SU-DHL-6 (cell line): ENCODE measurements at regions not wholly inside any gene's neighbourhood (a gene's known extent, or its start where the extent isn't known, plus 50 kb on each side); places are given as distances from the start of the nearest gene placed in this dataset.

ENCODE experiments used
- H2AFZ ChIP-seq: fragments of 200-600 bp; sonication (generic); 2 replicates; pipeline ENCODE4 v1.6.1; 2014; ENCODE audit warnings: low read depth, mild to moderate bottlenecking, moderate library complexity, mixed read lengths, antibody characterized with exemption, low read length; ENCODE audit not compliant: severe bottlenecking
- H3F3A ChIP-seq: fragments of 200-600 bp; shearing (Covaris generic); 2 replicates; pipeline ENCODE4 v1.6.0; 2016; ENCODE audit warnings: antibody characterized with exemption, mild to moderate bottlenecking; ENCODE audit not compliant: insufficient read depth
- H3K27ac ChIP-seq: fragments of 200-600 bp; sonication (generic); 2 replicates; pipeline ENCODE4 v1.5.1; 2016; ENCODE audit warnings: low read depth, mild to moderate bottlenecking, low read length, moderate library complexity, mixed read lengths
- H3K27me3 ChIP-seq: fragments of 200-600 bp; sonication (generic), shearing (Covaris generic); 2 replicates; pipeline ENCODE4 v1.6.0; 2014; ENCODE audit warnings: mild to moderate bottlenecking, low read length
- H3K36me3 ChIP-seq: fragments of 200-600 bp; sonication (generic); 2 replicates; pipeline ENCODE4 v1.6.1; 2014; ENCODE audit warnings: mild to moderate bottlenecking, low read length, mixed read lengths
- H3K4me2 ChIP-seq: fragments of 300-600, 200-600 bp; shearing (Covaris generic), sonication (generic); 2 replicates; pipeline ENCODE4 v1.6.0; 2014; ENCODE audit warnings: low read length, low read depth, mild to moderate bottlenecking; ENCODE audit not compliant: poor library complexity, severe bottlenecking
- H3K4me3 ChIP-seq: fragments of 200-600 bp; sonication (generic); 2 replicates; pipeline ENCODE4 v1.5.1; 2014; ENCODE audit warnings: antibody characterized with exemption, low read length, mild to moderate bottlenecking, mixed read lengths; ENCODE audit not compliant: insufficient read depth, poor library complexity, severe bottlenecking
- H3K79me2 ChIP-seq: fragments of 200-600 bp; sonication (generic); 2 replicates; pipeline ENCODE4 v1.6.1; 2014; ENCODE audit warnings: mild to moderate bottlenecking, low read length, moderate library complexity; ENCODE audit not compliant: insufficient read depth
- H3K9ac ChIP-seq: fragments of 200-600 bp; sonication (generic); 2 replicates; pipeline ENCODE4 v1.7.0; 2014; ENCODE audit warnings: mild to moderate bottlenecking, low read length
- H3K9me2 ChIP-seq: fragments of 200-600 bp; sonication (generic); replicated peaks from 2 replicates; pipeline ENCODE4 v1.6.1; 2014; ENCODE audit warnings: low read length; ENCODE audit not compliant: insufficient read depth
- H3K9me3 ChIP-seq: fragments of 200-600 bp; sonication (generic); 2 replicates; pipeline ENCODE4 v1.6.1; 2014; ENCODE audit warnings: low read length, mixed read lengths; ENCODE audit not compliant: insufficient read depth
- H4K20me1 ChIP-seq: fragments of 200-600 bp; sonication (generic); 2 replicates; pipeline ENCODE4 v1.6.1; 2014; ENCODE audit warnings: low read depth, mild to moderate bottlenecking, antibody characterized with exemption, low read length, moderate library complexity, mixed read lengths
- EZH2phosphoT487 ChIP-seq: fragments of 200-600 bp; sonication (generic), shearing (Covaris generic); conservative IDR thresholded peaks from 2 replicates; pipeline ENCODE4 v1.6.1; 2018; ENCODE audit warnings: mild to moderate bottlenecking, antibody characterized with exemption, low read length, moderate library complexity, mixed read lengths
- TF ChIP-seq, protein P1 (sequence below): fragments of 200-600 bp; sonication (generic); IDR thresholded peaks from one replicate; pipeline ENCODE4 v1.5.1; 2017; ENCODE audit warnings: antibody characterized with exemption, mild to moderate bottlenecking, low read length, moderate library complexity; ENCODE audit not compliant: insufficient read depth, poor library complexity, severe bottlenecking

DNA sequence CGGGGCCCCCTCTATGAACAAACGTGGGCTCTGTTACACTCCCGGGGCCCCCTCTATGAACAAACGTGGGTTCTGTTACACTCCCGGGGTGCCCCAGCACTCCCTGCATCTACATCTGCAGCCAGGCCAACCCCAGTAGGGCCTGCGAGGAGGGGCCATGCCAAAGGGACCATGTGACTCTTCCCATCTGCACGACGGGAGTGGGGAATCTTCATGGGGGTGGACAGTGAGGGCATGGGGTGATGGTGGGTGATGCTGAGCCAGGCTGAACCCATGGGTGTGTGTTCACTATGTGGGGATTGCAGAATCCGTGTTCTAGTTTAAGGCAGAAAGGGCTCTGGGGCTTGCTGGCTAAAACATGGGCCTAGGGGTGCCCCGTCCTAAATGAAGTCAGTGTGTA lies 69.9 kb upstream of the ARHGEF7 start:
- Histone ChIP-seq H3K9ac (no peak overlapping the region), H3K4me3 (no peak overlapping the region), H3K27me3 (no peaks in the 10 kb centered on the region), H2AFZ (no peak overlapping the region), H3K79me2 (no peaks in the 10 kb centered on the region), H3K36me3 (no peaks in the 10 kb centered on the region), H3K9me3 (no peaks in the 10 kb centered on the region), H3K4me2 (no peak overlapping the region), H3F3A (no peaks in the 10 kb centered on the region), H3K27ac (no peak overlapping the region), H3K9me2 (no peaks in the 10 kb centered on the region), H4K20me1 (no peaks in the 10 kb centered on the region)
- no peak for TF ChIP-seq EZH2phosphoT487
- TF ChIP-seq, protein P1, sequence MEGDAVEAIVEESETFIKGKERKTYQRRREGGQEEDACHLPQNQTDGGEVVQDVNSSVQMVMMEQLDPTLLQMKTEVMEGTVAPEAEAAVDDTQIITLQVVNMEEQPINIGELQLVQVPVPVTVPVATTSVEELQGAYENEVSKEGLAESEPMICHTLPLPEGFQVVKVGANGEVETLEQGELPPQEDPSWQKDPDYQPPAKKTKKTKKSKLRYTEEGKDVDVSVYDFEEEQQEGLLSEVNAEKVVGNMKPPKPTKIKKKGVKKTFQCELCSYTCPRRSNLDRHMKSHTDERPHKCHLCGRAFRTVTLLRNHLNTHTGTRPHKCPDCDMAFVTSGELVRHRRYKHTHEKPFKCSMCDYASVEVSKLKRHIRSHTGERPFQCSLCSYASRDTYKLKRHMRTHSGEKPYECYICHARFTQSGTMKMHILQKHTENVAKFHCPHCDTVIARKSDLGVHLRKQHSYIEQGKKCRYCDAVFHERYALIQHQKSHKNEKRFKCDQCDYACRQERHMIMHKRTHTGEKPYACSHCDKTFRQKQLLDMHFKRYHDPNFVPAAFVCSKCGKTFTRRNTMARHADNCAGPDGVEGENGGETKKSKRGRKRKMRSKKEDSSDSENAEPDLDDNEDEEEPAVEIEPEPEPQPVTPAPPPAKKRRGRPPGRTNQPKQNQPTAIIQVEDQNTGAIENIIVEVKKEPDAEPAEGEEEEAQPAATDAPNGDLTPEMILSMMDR, result no peak

DNA sequence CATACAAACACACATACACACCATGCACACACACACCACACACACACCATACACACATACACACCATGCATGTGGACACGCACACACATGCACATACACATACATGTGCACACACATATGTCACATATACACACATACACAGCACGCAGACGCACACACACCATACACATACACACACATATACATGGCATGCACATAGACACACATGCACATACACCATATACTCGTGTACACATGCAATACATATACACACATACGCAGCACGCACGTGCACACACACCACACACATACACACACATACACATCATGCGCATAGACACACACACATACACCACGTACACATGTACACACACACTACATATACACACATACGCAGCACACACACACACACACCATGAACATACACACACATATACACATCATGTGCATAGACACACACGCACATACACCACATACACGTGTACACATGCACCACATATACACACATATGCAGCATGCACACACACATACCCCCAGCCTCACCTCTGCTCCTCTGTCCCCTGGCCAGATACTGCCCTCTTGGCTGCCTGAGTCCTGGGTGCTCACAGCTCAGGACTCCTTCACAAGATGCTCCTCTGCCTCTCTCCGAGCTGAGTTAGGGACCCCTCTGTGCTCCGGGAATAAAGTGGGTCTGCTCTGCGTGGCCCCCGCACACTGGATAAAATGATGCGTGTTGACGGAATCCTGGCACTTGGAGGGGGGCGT lies 70.9 kb upstream of the ARHGEF7 start:
- no peaks in the 10 kb centered on the region for H3F3A ChIP-seq
- no peaks in the 10 kb centered on the region for H4K20me1 ChIP-seq
- no peaks in the 10 kb centered on the region for H3K36me3 ChIP-seq
- H3K4me2 ChIP-seq, result no peak overlapping the region
- H3K4me3 ChIP-seq, result no peak overlapping the region
- TF ChIP-seq EZH2phosphoT487, result no peak
- H3K9me3 ChIP-seq, result no peaks in the 10 kb centered on the region
- H2AFZ ChIP-seq, result no peak overlapping the region
- H3K27me3 ChIP-seq, result no peaks in the 10 kb centered on the region
- H3K27ac ChIP-seq, result no peak overlapping the region
- no peak overlapping the region for H3K9ac ChIP-seq
- no peaks in the 10 kb centered on the region for H3K79me2 ChIP-seq
- no peaks in the 10 kb centered on the region for H3K9me2 ChIP-seq

DNA sequence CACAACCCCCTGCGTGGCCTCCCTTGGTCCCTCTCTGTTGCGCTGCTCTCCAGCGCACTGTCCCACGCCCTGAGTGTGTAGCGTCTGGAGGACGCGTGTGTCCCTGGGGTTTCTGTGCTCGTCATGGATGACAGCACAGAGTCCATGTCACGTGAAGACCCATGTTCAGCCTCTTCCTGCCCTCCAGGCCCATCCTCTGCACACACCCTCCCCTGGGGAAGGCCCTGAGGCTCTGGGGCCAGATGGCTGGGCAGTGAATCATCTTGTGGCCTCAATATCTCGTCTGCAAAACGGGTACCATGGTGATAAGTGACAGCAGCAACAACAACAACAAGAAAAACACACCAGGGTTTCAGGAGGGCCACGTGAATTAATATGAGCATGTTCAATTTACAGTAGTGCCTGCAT lies 71.5 kb upstream of the ARHGEF7 start:
- H3F3A ChIP-seq, result no peaks in the 10 kb centered on the region
- no peaks in the 10 kb centered on the region for H3K79me2 ChIP-seq
- H3K4me3 ChIP-seq, result no peak overlapping the region
- H3K27me3 ChIP-seq, result no peaks in the 10 kb centered on the region
- no peak overlapping the region for H3K9ac ChIP-seq
- H3K9me3 ChIP-seq, result no peaks in the 10 kb centered on the region
- H3K9me2 ChIP-seq, result no peaks in the 10 kb centered on the region
- H3K27ac ChIP-seq, result no peak overlapping the region
- H2AFZ ChIP-seq, result no peak overlapping the region
- TF ChIP-seq, protein P1, result no peak
- no peak for TF ChIP-seq EZH2phosphoT487
- H3K36me3 ChIP-seq, result no peaks in the 10 kb centered on the region
- no peak overlapping the region for H3K4me2 ChIP-seq
- H4K20me1 ChIP-seq, result no peaks in the 10 kb centered on the region

DNA sequence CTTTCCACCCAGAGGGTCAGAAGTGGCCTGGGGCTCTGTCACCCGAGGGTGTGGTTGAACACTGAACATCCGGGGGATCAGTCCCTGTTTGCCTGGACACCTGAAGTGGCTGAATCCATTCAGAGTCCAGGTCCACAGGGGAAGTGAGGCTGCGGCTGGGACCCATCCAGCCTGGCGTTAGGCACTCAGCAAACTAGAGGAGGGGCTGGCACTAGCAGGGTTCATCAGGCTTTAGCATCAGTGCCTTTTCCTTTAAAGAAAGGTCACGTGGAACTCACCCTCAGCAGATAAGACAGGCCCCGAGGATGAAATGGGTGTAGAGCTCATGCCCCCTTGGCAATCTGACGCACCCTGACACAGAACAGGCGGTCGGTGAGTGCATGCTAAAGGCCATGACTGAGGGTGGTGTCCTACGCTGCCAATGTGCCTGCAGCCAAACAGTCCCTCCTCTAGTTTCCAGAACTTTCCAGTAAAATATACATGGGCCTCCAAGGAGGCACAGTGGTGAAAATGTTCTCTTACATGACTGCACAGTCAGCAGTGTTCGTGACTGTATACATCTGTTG lies 72.4 kb upstream of the ARHGEF7 start:
- Histone ChIP-seq H3K9me2 (no peaks in the 10 kb centered on the region), H3K9ac (no peak overlapping the region), H2AFZ (no peak overlapping the region), H3K79me2 (no peaks in the 10 kb centered on the region), H3K4me3 (no peak overlapping the region), H3F3A (no peaks in the 10 kb centered on the region), H3K27ac (no peak overlapping the region), H3K4me2 (no peak overlapping the region), H3K27me3 (no peaks in the 10 kb centered on the region), H3K9me3 (no peaks in the 10 kb centered on the region), H3K36me3 (no peaks in the 10 kb centered on the region), H4K20me1 (no peaks in the 10 kb centered on the region)
- no peak for TF ChIP-seq EZH2phosphoT487
- TF ChIP-seq, protein P1, result no peak
